ENCODE measurements at regions not wholly inside any gene's neighbourhood (a gene's known extent, or its start where the extent isn't known, plus 50 kb on each side); places are given as distances from the start of the nearest gene placed in this dataset.

GRCh38 chr5:1681955-1682354 is 117.7 kb downstream of the MRPL36 start:
- TF ChIP-seq PKNOX1 (IDR thresholded peaks at IDR 0.05) (no peak), BHLHE40 (IDR thresholded peaks at IDR 0.05; ENCODE audit: borderline replicate concordance) (no peak), FOXM1 (IDR thresholded peaks at IDR 0.05; ENCODE audit: borderline replicate concordance) (no peak), SP1 (IDR thresholded peaks at IDR 0.05) (no peak), HDGF (IDR thresholded peaks at IDR 0.05; ENCODE audit: borderline replicate concordance) (no peak), ZNF384 (IDR thresholded peaks at IDR 0.05) (no peak), ELF4 (IDR thresholded peaks at IDR 0.05) (no peak), SUZ12 (IDR thresholded peaks at IDR 0.05) (no peak), TARDBP (IDR thresholded peaks at IDR 0.05) (no peak), FOXA1 (IDR thresholded peaks at IDR 0.05) (no peak), LEF1 (IDR thresholded peaks at IDR 0.05; ENCODE audit: borderline replicate concordance) (no peak)
